A673 (cell line): ENCODE measurements at regions not wholly inside any gene's neighbourhood (a gene's known extent, or its start where the extent isn't known, plus 50 kb on each side); places are given as distances from the start of the nearest gene placed in this dataset.

Experiments
- CTCF ChIP-seq: fragments of 300-800, 200-600 bp; sonication (generic); conservative IDR thresholded peaks from 2 replicates; pipeline ENCODE4 v1.5.1; 2017; ENCODE audit warnings: low read depth, mild to moderate bottlenecking, antibody characterized with exemption, low read length, moderate library complexity, mixed read lengths
- EZH2 ChIP-seq: fragments of 200-600 bp; sonication (generic); IDR thresholded peaks from 2 replicates; pipeline ENCODE4 v1.6.1; 2017; ENCODE audit warnings: borderline replicate concordance, low read depth, mild to moderate bottlenecking, mixed read lengths, antibody characterized with exemption, low read length; ENCODE audit not compliant: poor library complexity, severe bottlenecking

GRCh38 chr3:81164806-81165205 lies 596.6 kb downstream of the GBE1 start:
- TF ChIP-seq CTCF (no peak), EZH2 (no peak)
